NCI-H226 (cell line): ENCODE measurements at regions not wholly inside any gene's neighbourhood (a gene's known extent, or its start where the extent isn't known, plus 50 kb on each side); places are given as distances from the start of the nearest gene placed in this dataset.
"Not testable (repeated sequence)": the region's sequence is repeated elsewhere in the genome, so short reads cannot be mapped to it uniquely, and the experiment has no call there.

Experiments used
- DNase-seq: peaks from one replicate; pipeline ENCODE4 v3.0.0-alpha.2; 2015

GRCh38 chr15:93340406-93340805, 251.4 kb upstream of the RGMA start:
- no peak for DNase-seq

- DNase-seq: no peak
These were observed 244.8 kb upstream of the RGMA start for GRCh38 chr15:93333796-93334195.

- DNase-seq: not testable (repeated sequence)
These were observed 244.1 kb upstream of the RGMA start for GRCh38 chr15:93333126-93333525.

GRCh38 chr15:93332168-93332553, 243.2 kb upstream of the RGMA start:
- DNase-seq: no peak

GRCh38 chr15:93331545-93332167, 242.6 kb upstream of the RGMA start:
- DNase-seq: no peak

GRCh38 chr15:93330912-93331544, 242.0 kb upstream of the RGMA start:
- no peak for DNase-seq

- no peak for DNase-seq
These were observed 238.4 kb upstream of the RGMA start for GRCh38 chr15:93327364-93327763.

GRCh38 chr15:93324186-93324975, 235.4 kb upstream of the RGMA start:
- no peak for DNase-seq

GRCh38 chr15:93321881-93322282, 232.9 kb upstream of the RGMA start:
- peak; percentile 59 for DNase-seq

GRCh38 chr15:93319121-93319814, 230.3 kb upstream of the RGMA start:
- DNase-seq: no peak

- DNase-seq: no peak
These were observed 228.8 kb upstream of the RGMA start for GRCh38 chr15:93317772-93318171.

GRCh38 chr15:93314245-93314644, 225.2 kb upstream of the RGMA start:
- no peak for DNase-seq

GRCh38 chr15:93312891-93313486, 224.0 kb upstream of the RGMA start:
- DNase-seq: no peak

- no peak for DNase-seq
These were observed 222.6 kb upstream of the RGMA start for GRCh38 chr15:93311620-93312019.

GRCh38 chr15:93308026-93308690, 219.1 kb upstream of the RGMA start:
- no peak for DNase-seq

- no peak for DNase-seq
These were observed 218.5 kb upstream of the RGMA start for GRCh38 chr15:93307513-93307912.

- no peak for DNase-seq
These were observed 216.3 kb upstream of the RGMA start for GRCh38 chr15:93305306-93305705.

GRCh38 chr15:93302080-93302765, 213.2 kb upstream of the RGMA start:
- no peak for DNase-seq

GRCh38 chr15:93300796-93301195, 211.8 kb upstream of the RGMA start:
- no peak for DNase-seq

- no peak for DNase-seq
These were observed 210.7 kb upstream of the RGMA start for GRCh38 chr15:93299675-93300074.

- DNase-seq: no peak
These were observed 209.9 kb upstream of the RGMA start for GRCh38 chr15:93298901-93299300.
